GM19372 (cell line): ENCODE measurements at regions not wholly inside any gene's neighbourhood (a gene's known extent, or its start where the extent isn't known, plus 50 kb on each side); places are given as distances from the start of the nearest gene placed in this dataset.
"Not testable (repeated sequence)": the region's sequence is repeated elsewhere in the genome, so short reads cannot be mapped to it uniquely, and the experiment has no call there.

Experiments used
- ATAC-seq: cut with Tn5 transposase; IDR thresholded peaks from one replicate; pipeline ENCODE4 v1.9.1; 2021; ENCODE audit warnings: mild to moderate bottlenecking, low read depth, moderate library complexity; ENCODE audit not compliant: unreplicated experiment

DNA sequence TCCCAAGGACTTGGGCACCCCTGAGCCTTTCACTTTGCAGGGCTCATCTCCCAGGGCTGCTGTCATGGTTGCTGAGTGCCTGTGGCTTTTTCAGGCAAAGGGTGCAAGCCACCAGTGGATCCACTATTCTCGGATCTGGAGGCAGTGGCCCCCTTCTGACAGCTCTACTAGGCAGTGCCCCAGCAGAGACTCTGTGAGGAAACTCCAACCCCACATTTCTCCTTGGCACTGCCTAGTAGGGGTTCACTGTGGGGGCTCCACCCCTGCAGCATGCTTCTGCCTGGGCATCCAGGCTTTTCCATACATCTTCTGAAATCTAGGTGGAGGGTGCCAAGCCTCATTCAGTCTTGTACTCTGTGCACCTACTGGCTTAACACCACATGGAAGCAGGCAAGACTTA is 675.0 kb upstream of the MBL2 start:
- no peak for ATAC-seq

GRCh38 chr10:53441843-53442242 is 669.3 kb upstream of the MBL2 start:
- ATAC-seq, result no peak

DNA sequence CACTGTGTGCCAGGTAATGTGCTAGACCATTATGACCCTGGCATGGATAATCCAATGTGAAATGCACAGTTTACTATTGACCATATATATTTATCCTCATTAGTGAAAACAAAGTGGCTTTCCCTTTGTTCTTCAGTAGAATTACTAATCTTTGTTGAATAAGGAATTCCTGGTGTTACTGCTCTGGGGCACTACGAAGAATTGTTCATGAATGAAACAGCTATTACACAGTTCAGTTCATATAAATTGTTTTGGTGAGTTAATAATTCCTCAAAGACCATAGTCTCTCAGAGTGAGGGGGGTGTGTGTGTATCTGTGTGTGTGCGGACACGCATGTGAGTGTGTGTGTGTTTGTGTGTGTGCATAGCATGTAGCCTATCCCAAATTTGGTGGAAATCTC is 668.0 kb upstream of the MBL2 start:
- ATAC-seq, result no peak

GRCh38 chr10:53439075-53439474 is 666.5 kb upstream of the MBL2 start:
- not testable (repeated sequence) for ATAC-seq

- ATAC-seq, result no peak
Measured at GRCh38 chr10:53434413-53434812, 661.8 kb upstream of the MBL2 start.

DNA sequence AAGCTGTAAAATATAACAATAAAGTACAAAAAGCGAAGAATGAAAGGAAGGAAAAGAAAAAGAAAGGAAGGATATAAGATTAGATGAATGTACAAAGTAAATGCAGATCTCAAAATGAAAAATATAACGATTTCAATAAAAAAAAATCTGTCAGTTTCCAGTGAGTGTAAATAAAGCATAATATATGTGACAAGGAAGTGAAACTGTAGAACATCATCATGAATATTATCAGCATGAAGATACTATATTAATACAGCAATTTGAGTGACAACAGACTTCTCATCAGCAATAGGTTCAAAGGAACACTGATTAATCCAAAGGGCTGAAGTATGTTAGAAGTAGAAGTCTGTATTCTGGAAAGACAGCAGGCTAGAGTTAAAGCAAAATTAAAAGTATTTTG is 659.5 kb upstream of the MBL2 start:
- ATAC-seq, result no peak

DNA sequence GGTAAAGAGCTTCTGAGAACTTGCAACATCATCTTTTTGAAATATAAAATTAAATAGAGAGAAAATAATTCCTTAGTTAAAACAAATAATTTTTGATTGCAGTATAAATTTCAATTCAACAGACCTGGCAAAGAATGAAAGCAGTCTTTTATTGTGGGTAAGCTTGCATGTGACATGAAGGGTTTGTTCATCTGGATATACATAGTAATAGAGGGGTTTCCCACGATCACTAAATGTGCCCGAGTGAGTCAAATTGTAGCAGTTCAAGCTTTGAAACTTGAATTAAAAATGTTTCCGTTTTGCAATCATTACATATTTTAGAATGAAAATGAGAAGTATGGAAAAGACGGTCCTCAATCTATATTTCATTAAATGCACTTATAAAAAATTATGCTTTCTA is 658.4 kb upstream of the MBL2 start:
- no peak for ATAC-seq

DNA sequence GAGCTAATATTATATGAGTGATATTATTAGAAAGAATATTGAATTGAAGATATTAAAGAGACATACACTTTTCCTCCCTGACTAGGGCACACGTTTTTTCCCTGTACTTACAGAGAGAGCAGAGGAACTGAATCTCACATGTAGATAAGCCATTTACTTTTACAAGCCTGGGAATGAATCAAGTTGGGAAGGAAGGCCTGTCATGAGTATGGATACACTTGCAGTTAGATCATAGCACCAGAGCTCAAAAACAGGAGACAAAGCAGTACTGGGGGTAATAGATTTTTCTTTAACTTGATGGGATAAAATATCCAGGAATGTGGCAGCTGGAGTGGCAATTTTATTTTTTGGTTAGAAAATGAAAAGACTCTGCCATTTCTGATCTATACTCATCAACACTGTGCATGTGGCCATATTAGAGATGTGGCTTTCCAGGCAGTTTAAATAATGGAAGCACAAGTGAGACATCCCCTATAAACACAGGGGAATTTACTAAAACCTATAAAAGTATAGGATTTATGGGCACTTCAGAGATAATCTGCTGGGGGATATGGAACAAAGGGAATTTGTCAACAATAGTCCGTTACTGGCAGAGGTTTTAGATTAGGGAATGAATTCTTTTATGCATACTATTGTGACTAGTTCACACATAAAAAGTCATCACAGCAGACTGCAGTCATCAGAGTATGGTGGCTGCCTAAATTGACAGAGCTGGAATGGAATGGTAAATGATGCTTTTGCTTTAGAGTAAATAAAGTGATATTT is 657.7 kb upstream of the MBL2 start:
- no peak for ATAC-seq

DNA sequence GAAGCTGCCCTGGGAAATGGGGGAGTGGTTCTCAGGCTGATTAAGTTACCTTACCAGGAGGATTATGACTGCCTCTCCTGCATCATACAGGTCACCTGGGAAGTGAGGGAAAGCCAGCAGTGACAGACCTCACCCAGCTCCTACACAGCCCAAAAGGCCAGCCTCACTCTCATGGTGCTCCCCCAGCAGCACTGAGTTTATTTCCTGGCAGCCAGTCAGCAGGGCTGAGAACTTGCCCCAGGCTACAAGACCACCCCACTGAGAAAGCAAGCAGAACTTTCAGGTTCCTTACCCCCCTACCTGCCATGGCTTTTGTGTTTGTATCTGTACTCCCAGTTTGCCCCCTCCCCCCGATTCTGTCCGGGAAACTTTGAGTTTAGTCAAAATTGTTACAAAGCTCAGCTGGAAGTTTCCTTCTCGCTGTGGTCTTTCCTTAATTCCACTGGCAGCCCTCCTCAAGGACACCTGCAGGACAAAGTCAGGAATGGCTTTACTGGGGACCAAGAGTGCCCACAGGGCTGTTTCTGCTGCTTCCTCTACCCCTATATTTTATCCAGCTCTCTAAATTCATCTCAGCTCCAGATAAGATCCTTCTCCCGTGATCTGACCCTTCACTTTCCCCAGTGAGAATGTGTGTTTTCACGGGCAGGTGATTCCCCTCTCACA is 649.8 kb upstream of the MBL2 start:
- no peak for ATAC-seq

- ATAC-seq, result no peak
Measured at GRCh38 chr10:53412651-53413050, 640.1 kb upstream of the MBL2 start.

DNA sequence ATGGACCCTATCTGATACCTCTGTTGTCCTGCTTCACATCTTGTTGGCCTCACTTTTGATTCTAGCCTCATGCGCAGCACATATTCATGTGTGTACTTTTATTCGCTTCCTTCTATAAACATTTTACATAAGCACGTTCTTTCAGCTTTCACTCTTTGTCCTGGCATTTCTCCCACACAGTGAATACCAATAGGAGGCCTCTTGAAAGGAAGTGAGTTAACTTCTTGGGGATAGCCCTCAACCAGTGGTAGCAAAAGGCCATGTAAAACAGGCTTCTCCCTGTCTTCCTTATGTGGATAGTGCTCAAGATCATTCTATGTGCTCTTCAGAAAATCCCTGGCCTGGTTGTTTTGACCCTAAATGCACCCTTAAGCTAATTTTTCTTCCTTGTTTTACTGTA is 633.9 kb upstream of the MBL2 start:
- no peak for ATAC-seq

DNA sequence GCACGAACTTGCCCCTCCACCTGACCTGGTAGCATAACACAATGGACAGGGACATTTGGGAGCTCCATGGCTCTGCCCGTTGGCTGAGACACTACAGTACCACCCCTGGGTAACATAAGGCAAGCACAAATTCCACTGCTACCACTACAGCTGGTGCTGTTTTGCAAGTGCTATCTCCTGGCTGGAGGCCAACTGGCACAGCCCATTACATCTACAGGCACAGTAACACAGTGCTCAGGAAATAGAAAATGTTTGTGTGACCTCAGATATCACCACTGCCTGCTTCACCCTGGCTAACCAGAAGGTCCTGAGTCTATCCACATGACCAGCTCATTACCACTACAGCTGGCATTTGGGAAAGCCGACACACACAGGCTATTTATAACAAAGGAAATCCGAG is 631.1 kb upstream of the MBL2 start:
- ATAC-seq, result no peak

GRCh38 chr10:53402594-53402993 is 630.0 kb upstream of the MBL2 start:
- no peak for ATAC-seq

DNA sequence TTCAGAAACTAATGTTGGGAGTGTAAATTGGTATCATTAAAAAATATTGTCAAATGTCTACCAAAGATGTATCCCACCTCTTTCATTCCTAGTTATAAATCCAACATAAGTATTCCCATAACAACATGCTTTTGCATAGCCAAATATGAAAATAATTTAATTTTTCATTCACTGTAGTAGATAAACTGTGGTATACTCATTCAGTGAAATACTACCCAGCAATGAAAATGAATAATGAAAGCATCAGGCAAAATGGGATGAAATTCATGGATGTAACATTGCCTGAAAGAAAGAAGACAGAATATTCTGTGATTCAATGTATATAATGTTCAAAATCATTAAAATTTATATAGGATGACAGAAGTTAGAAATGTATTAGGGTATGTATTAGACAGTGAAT is 629.0 kb upstream of the MBL2 start:
- ATAC-seq, result no peak

- no peak for ATAC-seq
Measured at GRCh38 chr10:53396876-53397275, 624.3 kb upstream of the MBL2 start.

DNA sequence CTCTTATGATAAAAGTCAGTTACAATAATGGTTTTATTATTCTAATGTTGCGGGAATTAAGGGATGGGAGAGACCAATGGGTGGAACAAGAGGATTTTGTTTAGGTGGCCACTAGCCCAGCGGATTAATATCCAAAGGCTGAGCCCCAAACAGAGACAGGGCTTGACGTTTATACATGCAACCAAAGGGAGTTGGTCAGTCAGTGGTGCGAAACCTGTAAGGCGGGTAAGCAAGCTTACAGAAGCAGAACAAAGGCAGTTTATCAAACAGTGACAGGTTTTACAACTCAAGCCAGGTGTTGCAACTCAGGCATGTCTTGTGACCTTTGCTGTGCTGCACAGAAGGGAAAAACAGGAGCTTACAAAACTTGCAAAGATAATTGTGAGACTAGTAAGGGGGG is 622.9 kb upstream of the MBL2 start:
- ATAC-seq, result no peak

- ATAC-seq, result no peak
Measured at GRCh38 chr10:53387562-53387961, 615.0 kb upstream of the MBL2 start.

GRCh38 chr10:53382543-53382942 is 610.0 kb upstream of the MBL2 start:
- ATAC-seq, result no peak

DNA sequence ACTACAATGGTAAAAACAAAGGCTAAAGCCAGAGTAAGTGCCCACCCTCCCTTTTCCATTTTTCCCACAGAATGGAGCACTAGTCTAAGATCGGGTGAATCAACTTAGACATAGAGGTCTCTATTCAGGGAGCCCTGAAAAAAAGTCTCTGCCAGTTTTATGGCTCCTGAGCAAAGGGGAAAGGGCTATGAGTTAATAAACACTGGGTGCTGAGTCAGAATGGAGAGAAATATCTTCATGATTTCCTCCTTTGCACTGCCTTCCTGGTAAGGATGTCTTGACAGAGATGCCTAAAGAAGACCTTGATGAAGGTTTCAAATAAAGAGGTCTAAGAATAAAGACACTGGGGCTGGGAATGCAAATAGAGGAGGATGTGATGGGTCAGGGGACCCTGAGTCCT is 607.4 kb upstream of the MBL2 start:
- ATAC-seq, result no peak

GRCh38 chr10:53370347-53370746 is 597.8 kb upstream of the MBL2 start:
- no peak for ATAC-seq

DNA sequence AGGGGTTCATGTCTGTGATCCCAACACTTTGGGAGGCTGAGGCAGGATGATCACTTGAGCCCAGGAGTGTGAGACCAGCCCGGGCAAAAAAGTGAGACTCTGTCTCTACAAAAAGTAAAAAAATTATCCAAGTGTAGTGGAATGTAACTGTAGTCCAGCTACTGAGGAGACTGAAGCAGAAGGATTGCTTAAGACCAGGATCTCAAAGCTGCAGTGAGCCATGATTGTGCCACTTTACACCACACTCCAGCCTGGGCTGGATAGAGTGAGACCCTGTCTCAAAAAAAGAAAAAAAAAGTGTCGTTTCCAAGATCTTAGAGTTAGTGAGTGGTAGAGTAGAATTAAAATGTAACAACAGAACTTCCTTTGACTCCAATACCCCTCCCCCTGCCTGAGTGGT is 589.4 kb upstream of the MBL2 start:
- ATAC-seq, result no peak

DNA sequence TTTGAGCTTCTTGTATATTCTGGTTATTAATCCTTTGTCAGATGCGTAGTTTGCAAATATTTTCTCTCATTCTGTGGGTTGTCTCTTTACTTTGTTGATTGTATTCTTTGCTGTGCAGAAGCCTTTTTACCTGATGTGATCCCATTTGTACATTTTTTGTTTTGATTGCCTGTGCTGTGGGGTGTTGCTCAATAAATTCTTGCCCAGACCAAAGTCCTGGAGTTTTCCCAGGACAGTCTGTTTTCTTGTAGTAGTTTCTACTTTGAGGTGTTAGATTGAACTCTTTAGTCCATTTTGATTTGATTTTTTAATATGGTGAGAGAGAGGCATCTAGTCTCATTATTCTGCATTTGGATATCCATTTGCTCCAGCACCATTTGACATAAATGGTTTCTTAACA is 588.7 kb upstream of the MBL2 start:
- no peak for ATAC-seq
